Kidney (tissue), 13 donors: ENCODE measurements at regions not wholly inside any gene's neighbourhood (a gene's known extent, or its start where the extent isn't known, plus 50 kb on each side); places are given as distances from the start of the nearest gene placed in this dataset.
A peak's percentile ranks its signal among the peaks of the same experiment; 100 is the strongest.
"Not testable (repeated sequence)": the region's sequence is repeated elsewhere in the genome, so short reads cannot be mapped to it uniquely, and the experiment has no call there.

Experiments used
- DNase-seq, 5 donors: peaks; one replicate each; pipeline ENCODE4 v3.0.0-alpha.2; 2013 to 2020
- FAIRE-seq: peaks from 2 replicates; lab custom pipeline; 2012; peaks lifted over from hg19 to GRCh38; lab: Jason Lieb, UNC
- H3K27ac ChIP-seq, 2 donors: one replicate each; pipeline ENCODE4 v1.7.0; 2013; ENCODE audit warnings: low read depth in 2 of 2, low read length in 2 of 2, inconsistent platforms in 1 of 2
- H3K27me3 ChIP-seq: one replicate; pipeline ENCODE4 v1.7.1; 2013; ENCODE audit warnings: low read length, inconsistent platforms; ENCODE audit not compliant: control insufficient read depth, insufficient read depth
- H3K36me3 ChIP-seq, 3 donors: one replicate each; pipeline versions ENCODE4 v1.7.0 to v1.7.1; 2013; ENCODE audit warnings: low read length in 3 of 3, control low read depth in 1 of 3, inconsistent platforms in 1 of 3; ENCODE audit not compliant: insufficient read depth in 3 of 3, control insufficient read depth in 2 of 3
- H3K4me1 ChIP-seq, 3 donors: one replicate each; pipeline versions ENCODE4 v1.7.0 to v1.7.1; 2013; ENCODE audit warnings: low read length in 3 of 3, inconsistent platforms in 1 of 3, low read depth in 1 of 3; ENCODE audit not compliant: control insufficient read depth in 2 of 3, insufficient read depth in 2 of 3
- H3K4me3 ChIP-seq, 3 donors: one replicate each; pipeline versions ENCODE4 v1.7.0 to v1.8.1; 2013; ENCODE audit warnings: low read length in 3 of 3, control low read depth in 1 of 3, inconsistent platforms in 1 of 3
- H3K9ac ChIP-seq, 3 donors: one replicate each; pipeline versions ENCODE4 v1.7.0 to v1.7.1; 2013; ENCODE audit warnings: low read length in 3 of 3, control low read depth in 1 of 3, inconsistent platforms in 1 of 3
- H3K9me3 ChIP-seq, 3 donors: one replicate each; pipeline versions ENCODE4 v1.7.0 to v1.7.1; 2013; ENCODE audit warnings: low read length in 3 of 3, control low read depth in 1 of 3, inconsistent platforms in 1 of 3; ENCODE audit not compliant: control insufficient read depth in 2 of 3, insufficient read depth in 1 of 3
- CTCF ChIP-seq: IDR thresholded peaks from 3 replicates; pipeline ENCODE4 v1.5.1; 2012; ENCODE audit warnings: mild to moderate bottlenecking, moderate library complexity, borderline replicate concordance; ENCODE audit not compliant: insufficient read depth; ENCODE audit errors: extremely low read depth
- intact Hi-C: fragments of 100-400 bp; cut with DNase I; formaldehyde crosslinking; loops from one replicate; pipeline ENCODE4 v1.11.1; 2022
- donor health status: control.
- donor health status: control.
- donor health status: control.
- donor health status: control.
- donor health status: control.
- donor health status: DM: yes; HTN: yes; CAD: no.
- donor health status: Normal renal cell carcinoma (clear cell type).

GRCh38 chr13:103884101-103884723, 818.0 kb upstream of the SLC10A2 start:
- H3K4me3 ChIP-seq = no peak overlapping the region
- no peak for TF ChIP-seq CTCF
- peak in 1 of 5 donors; percentile 4 for DNase-seq
- H3K27me3 ChIP-seq = no peaks in the 10 kb centered on the region
- H3K9me3 ChIP-seq = no peaks in the 10 kb centered on the region
- H3K4me1 ChIP-seq = no peaks in the 10 kb centered on the region
- no peak for FAIRE-seq
- H3K36me3 ChIP-seq = no peaks in the 10 kb centered on the region
- H3K27ac ChIP-seq = no peak overlapping the region
- intact Hi-C loops = no loop called here
- H3K9ac ChIP-seq = no peak overlapping the region

GRCh38 chr13:103883698-103884097, 817.5 kb upstream of the SLC10A2 start:
- no peak for FAIRE-seq
- H3K9me3 ChIP-seq = no peaks in the 10 kb centered on the region
- H3K36me3 ChIP-seq = no peaks in the 10 kb centered on the region
- no peak overlapping the region for H3K9ac ChIP-seq
- no peaks in the 10 kb centered on the region for H3K27me3 ChIP-seq
- DNase-seq = peak in 1 of 5 donors; percentile 46
- no peaks in the 10 kb centered on the region for H3K4me1 ChIP-seq
- intact Hi-C loops = no loop called here
- H3K4me3 ChIP-seq = no peak overlapping the region
- no peak overlapping the region for H3K27ac ChIP-seq
- TF ChIP-seq CTCF = no peak

- H3K9ac ChIP-seq = no peak overlapping the region
- no peak overlapping the region for H3K27ac ChIP-seq
- peak overlapping the region in 1 of 3 donors; percentile 2 for H3K4me3 ChIP-seq
- H3K9me3 ChIP-seq = no peaks in the 10 kb centered on the region
- FAIRE-seq = peak; percentile 91
- intact Hi-C loops = no loop called here
- H3K36me3 ChIP-seq = no peaks in the 10 kb centered on the region
- TF ChIP-seq CTCF = peak; percentile 39
- no peaks in the 10 kb centered on the region for H3K4me1 ChIP-seq
- no peaks in the 10 kb centered on the region for H3K27me3 ChIP-seq
- peak; percentile 80 to 95 (median 88) for DNase-seq
These were observed 816.9 kb upstream of the SLC10A2 start for GRCh38 chr13:103883164-103883563.

GRCh38 chr13:103880146-103880545, 813.9 kb upstream of the SLC10A2 start:
- H3K27me3 ChIP-seq, H3K27ac ChIP-seq, H3K36me3 ChIP-seq, H3K9me3 ChIP-seq, intact Hi-C loops, FAIRE-seq, H3K9ac ChIP-seq, DNase-seq, H3K4me3 ChIP-seq, H3K4me1 ChIP-seq: not testable (repeated sequence)
